Osteocyte (in vitro differentiated cells): ENCODE measurements at regions not wholly inside any gene's neighbourhood (a gene's known extent, or its start where the extent isn't known, plus 50 kb on each side); places are given as distances from the start of the nearest gene placed in this dataset.

Experiments
- DNase-seq: peaks from one replicate; pipeline ENCODE4 v3.0.0; 2021; ENCODE audit warnings: mixed read lengths; ENCODE audit not compliant: unreplicated experiment; ENCODE audit errors: extremely low spot score
- H3K27ac Mint-ChIP-seq: one replicate; pipeline ENCODE4 v1.8.0; 2021; ENCODE audit warnings: mild to moderate bottlenecking, mixed read lengths; ENCODE audit not compliant: unreplicated experiment
- H3K27me3 Mint-ChIP-seq: one replicate; pipeline ENCODE4 v1.8.0; 2021; ENCODE audit warnings: mixed read lengths; ENCODE audit not compliant: unreplicated experiment
- H3K36me3 Mint-ChIP-seq: one replicate; pipeline ENCODE4 v1.8.0; 2021; ENCODE audit warnings: mixed read lengths; ENCODE audit not compliant: unreplicated experiment
- H3K4me1 Mint-ChIP-seq: one replicate; pipeline ENCODE4 v1.8.0; 2021; ENCODE audit warnings: mixed read lengths; ENCODE audit not compliant: unreplicated experiment
- H3K4me3 Mint-ChIP-seq: one replicate; pipeline ENCODE4 v1.8.0; 2021; ENCODE audit warnings: mild to moderate bottlenecking, moderate library complexity, mixed read lengths; ENCODE audit not compliant: unreplicated experiment
- H3K9me3 Mint-ChIP-seq: one replicate; pipeline ENCODE4 v1.8.0; 2021; ENCODE audit warnings: mixed read lengths; ENCODE audit not compliant: unreplicated experiment
- TF ChIP-seq, protein P1 (sequence below): fragments of 200-600 bp; sonication (generic); IDR thresholded peaks from 2 replicates; pipeline ENCODE4 v1.5.0; 2021; ENCODE audit warnings: antibody characterized with exemption, mild to moderate bottlenecking, moderate library complexity

- DNase-seq, result no peak
- Mint-ChIP-seq H3K36me3 (no peaks in the 10 kb centered on the region), H3K4me1 (no peaks in the 10 kb centered on the region), H3K27me3 (peaks cover 4% of the 10 kb centered on the region), H3K9me3 (no peaks in the 10 kb centered on the region), H3K27ac (no peak overlapping the region), H3K4me3 (no peak overlapping the region)
- TF ChIP-seq, protein P1, sequence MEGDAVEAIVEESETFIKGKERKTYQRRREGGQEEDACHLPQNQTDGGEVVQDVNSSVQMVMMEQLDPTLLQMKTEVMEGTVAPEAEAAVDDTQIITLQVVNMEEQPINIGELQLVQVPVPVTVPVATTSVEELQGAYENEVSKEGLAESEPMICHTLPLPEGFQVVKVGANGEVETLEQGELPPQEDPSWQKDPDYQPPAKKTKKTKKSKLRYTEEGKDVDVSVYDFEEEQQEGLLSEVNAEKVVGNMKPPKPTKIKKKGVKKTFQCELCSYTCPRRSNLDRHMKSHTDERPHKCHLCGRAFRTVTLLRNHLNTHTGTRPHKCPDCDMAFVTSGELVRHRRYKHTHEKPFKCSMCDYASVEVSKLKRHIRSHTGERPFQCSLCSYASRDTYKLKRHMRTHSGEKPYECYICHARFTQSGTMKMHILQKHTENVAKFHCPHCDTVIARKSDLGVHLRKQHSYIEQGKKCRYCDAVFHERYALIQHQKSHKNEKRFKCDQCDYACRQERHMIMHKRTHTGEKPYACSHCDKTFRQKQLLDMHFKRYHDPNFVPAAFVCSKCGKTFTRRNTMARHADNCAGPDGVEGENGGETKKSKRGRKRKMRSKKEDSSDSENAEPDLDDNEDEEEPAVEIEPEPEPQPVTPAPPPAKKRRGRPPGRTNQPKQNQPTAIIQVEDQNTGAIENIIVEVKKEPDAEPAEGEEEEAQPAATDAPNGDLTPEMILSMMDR, result no peak
Measured at GRCh38 chrX:114134465-114134864, 449.4 kb upstream of the HTR2C start.

GRCh38 chrX:114127411-114128025 is 456.4 kb upstream of the HTR2C start:
- no peak overlapping the region for H3K27ac Mint-ChIP-seq
- H3K27me3 Mint-ChIP-seq, result no peaks in the 10 kb centered on the region

DNA sequence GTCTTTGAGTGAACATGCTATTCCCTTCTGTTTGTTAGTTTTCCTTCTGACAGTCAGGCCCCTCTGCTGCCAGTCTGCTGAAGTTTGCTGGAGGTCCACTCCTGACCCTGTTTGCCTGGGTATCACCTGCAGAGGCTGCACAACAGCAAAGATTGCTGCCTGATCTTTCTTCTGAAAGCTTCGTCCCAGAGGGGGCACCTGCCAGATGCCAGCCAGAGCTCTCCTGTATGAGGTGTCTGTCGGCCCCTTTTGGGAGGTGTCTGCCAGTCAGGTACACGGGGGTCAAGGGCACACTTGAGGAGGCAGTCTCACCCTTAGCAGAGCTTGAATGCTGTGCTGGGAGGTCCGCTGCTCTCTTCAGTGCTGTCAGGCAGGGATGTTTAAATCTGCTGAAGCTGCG is 456.9 kb upstream of the HTR2C start:
- H3K4me1 Mint-ChIP-seq, result no peaks in the 10 kb centered on the region
- no peak overlapping the region for H3K27ac Mint-ChIP-seq
- H3K36me3 Mint-ChIP-seq, result no peaks in the 10 kb centered on the region
- no peak overlapping the region for H3K4me3 Mint-ChIP-seq
- H3K27me3 Mint-ChIP-seq, result no peaks in the 10 kb centered on the region
- no peak for DNase-seq
- TF ChIP-seq, protein P1, result no peak
- H3K9me3 Mint-ChIP-seq, result no peaks in the 10 kb centered on the region

More at GRCh38 chrX:114127411-114128025, 456.4 kb upstream of the HTR2C start:
- no peaks in the 10 kb centered on the region for H3K4me1 Mint-ChIP-seq
- H3K4me3 Mint-ChIP-seq, result no peak overlapping the region
- TF ChIP-seq, protein P1, result no peak
- H3K9me3 Mint-ChIP-seq, result no peaks in the 10 kb centered on the region
- no peak for DNase-seq
- no peaks in the 10 kb centered on the region for H3K36me3 Mint-ChIP-seq

DNA sequence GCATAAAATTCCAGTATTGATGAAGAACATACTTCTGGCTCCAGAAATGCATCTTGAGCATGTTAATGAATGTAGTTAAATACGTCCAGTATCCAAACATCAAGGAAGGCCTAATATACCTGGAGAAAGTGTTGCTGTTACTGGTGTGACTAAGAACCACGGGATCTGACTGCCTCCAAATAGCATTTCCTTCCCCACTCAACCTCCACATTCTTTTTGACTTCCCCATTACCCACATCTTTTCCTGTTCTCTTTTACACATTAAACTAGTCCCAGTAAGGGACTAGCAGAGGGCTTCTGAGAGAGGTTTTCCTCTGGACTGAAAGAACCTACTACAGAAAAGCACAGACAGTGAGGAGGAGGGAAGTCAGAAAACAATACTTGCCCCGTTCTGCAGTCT is 482.8 kb upstream of the HTR2C start:
- Mint-ChIP-seq H3K36me3 (no peaks in the 10 kb centered on the region), H3K4me1 (no peaks in the 10 kb centered on the region), H3K9me3 (no peaks in the 10 kb centered on the region), H3K4me3 (no peak overlapping the region), H3K27ac (no peak overlapping the region), H3K27me3 (peaks cover 2% of the 10 kb centered on the region)
- no peak for DNase-seq
- TF ChIP-seq, protein P1, result no peak

DNA sequence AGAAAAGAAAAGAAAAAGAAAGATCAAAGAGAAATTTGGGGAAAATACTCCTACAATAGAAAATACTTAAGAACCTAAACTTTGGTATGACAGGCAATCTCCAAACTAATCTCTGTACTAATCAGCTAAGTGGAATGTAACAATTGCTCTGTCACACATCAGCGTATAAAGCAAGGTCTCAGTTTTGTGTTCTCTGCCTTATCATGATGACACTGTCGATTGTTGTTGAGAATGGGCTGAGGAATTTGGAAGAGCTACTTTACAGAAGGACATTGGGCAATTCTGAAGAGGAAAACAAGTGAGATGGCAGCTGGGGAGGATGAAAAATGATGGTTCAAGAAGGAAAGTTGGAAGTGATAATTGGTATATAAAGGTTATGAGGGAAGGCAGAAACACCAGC is 486.0 kb upstream of the HTR2C start:
- no peaks in the 10 kb centered on the region for H3K4me1 Mint-ChIP-seq
- TF ChIP-seq, protein P1, result no peak
- no peak overlapping the region for H3K4me3 Mint-ChIP-seq
- no peaks in the 10 kb centered on the region for H3K27me3 Mint-ChIP-seq
- no peaks in the 10 kb centered on the region for H3K36me3 Mint-ChIP-seq
- no peaks in the 10 kb centered on the region for H3K9me3 Mint-ChIP-seq
- DNase-seq, result no peak
- H3K27ac Mint-ChIP-seq, result no peak overlapping the region
